ENCODE measurements at regions not wholly inside any gene's neighbourhood (a gene's known extent, or its start where the extent isn't known, plus 50 kb on each side); places are given as distances from the start of the nearest gene placed in this dataset.
A peak's percentile ranks its signal among the peaks of the same experiment; 100 is the strongest.

DNA sequence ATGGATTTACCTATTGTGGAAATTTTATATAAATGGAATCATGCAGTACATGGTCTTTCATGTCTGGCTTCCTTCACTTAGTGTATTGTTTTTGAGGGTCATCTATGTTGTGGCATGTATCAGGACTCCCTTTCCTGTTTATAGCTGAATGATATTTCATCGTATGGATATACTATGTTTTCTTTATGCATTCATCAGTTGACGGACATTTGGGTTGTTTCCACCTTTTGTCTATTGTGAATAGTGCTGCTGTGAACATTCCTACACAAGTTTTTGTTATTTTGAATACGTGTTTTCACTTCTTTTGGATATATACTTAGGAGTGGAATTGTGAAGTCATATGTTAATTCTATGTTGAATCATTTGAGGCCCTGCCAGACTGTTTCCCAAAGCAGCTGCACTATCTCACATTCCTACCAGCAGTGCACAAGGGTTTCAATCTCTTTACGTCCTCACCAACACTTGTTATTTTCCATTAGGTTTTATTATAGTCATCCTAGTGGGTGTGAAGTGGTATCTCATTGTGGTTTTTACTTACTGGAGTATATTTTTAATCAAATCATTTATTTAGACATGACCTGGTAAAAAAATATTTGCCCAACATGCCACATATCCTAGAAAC is 262.7 kb downstream of the DLEU7 start:
- TF ChIP-seq, protein P1, sequence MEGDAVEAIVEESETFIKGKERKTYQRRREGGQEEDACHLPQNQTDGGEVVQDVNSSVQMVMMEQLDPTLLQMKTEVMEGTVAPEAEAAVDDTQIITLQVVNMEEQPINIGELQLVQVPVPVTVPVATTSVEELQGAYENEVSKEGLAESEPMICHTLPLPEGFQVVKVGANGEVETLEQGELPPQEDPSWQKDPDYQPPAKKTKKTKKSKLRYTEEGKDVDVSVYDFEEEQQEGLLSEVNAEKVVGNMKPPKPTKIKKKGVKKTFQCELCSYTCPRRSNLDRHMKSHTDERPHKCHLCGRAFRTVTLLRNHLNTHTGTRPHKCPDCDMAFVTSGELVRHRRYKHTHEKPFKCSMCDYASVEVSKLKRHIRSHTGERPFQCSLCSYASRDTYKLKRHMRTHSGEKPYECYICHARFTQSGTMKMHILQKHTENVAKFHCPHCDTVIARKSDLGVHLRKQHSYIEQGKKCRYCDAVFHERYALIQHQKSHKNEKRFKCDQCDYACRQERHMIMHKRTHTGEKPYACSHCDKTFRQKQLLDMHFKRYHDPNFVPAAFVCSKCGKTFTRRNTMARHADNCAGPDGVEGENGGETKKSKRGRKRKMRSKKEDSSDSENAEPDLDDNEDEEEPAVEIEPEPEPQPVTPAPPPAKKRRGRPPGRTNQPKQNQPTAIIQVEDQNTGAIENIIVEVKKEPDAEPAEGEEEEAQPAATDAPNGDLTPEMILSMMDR (IDR thresholded peaks at IDR 0.05; ENCODE audit: extremely low read depth, low read depth, low read length): peak; percentile 57
- H4K20me1 ChIP-seq (ENCODE audit: insufficient read depth, low read length): no peaks in the 10 kb centered on the region
- DNase-seq (ENCODE audit: insufficient read length, low spot score, missing footprints): no peak
- H3K9me3 ChIP-seq (ENCODE audit: low read depth, low read length): no peaks in the 10 kb centered on the region
- H3K27ac ChIP-seq (ENCODE audit: low read depth, low read length): peak overlapping the region; percentile 57
- H3K79me2 ChIP-seq (ENCODE audit: insufficient read depth, low read length): no peaks in the 10 kb centered on the region
- no peak overlapping the region for H3K4me3 ChIP-seq (ENCODE audit: insufficient read depth, low read length)
- no peaks in the 10 kb centered on the region for H3K27me3 ChIP-seq (ENCODE audit: insufficient read depth, low read length)
- H2AFZ ChIP-seq (ENCODE audit: low read length): no peak overlapping the region
- H3K4me1 ChIP-seq (ENCODE audit: insufficient read depth, low read length): peaks cover 17% of the 10 kb centered on the region
- H3K4me2 ChIP-seq (ENCODE audit: insufficient read depth, low read length): peak overlapping the region; percentile 40
- no peaks in the 10 kb centered on the region for H3K36me3 ChIP-seq (ENCODE audit: insufficient read depth, low read length)

DNA sequence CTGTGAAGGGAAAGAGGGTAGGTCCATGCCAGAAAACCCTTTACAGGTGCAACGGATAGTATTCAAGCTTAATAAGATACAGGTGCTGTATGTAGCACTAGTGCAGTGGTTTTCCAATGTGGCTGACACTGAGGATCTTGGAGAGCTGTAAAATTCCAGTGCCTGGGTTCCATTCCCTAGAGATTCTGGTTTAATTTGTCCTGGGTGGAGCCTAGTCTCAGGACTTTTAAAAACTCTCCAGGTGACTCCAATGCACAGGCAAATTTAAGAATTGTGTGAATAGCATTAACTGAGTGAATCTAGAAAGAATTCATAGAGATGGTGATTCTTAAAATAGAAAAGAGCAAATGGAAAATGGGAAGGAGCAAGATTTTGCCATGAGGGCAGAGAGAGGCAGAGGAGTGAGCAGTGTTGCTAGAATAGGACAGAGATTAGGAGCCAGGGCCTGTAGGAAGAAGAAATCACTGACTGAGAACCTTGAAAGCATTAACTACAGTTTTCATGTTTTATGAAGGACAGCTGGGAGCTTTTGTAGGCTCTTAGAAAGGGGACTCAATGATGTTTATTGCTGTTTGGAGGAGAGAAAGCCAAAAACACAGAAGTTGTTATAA is 261.8 kb downstream of the DLEU7 start:
- H3K27ac ChIP-seq (ENCODE audit: low read depth, low read length): peak overlapping the region; percentile 57
- no peaks in the 10 kb centered on the region for H3K79me2 ChIP-seq (ENCODE audit: insufficient read depth, low read length)
- H4K20me1 ChIP-seq (ENCODE audit: insufficient read depth, low read length): no peaks in the 10 kb centered on the region
- no peak overlapping the region for H3K4me3 ChIP-seq (ENCODE audit: insufficient read depth, low read length)
- H3K4me2 ChIP-seq (ENCODE audit: insufficient read depth, low read length): no peak overlapping the region
- H2AFZ ChIP-seq (ENCODE audit: low read length): no peak overlapping the region
- TF ChIP-seq, protein P1 (IDR thresholded peaks at IDR 0.05; ENCODE audit: extremely low read depth, low read depth, low read length): no peak
- no peaks in the 10 kb centered on the region for H3K27me3 ChIP-seq (ENCODE audit: insufficient read depth, low read length)
- H3K36me3 ChIP-seq (ENCODE audit: insufficient read depth, low read length): no peaks in the 10 kb centered on the region
- H3K4me1 ChIP-seq (ENCODE audit: insufficient read depth, low read length): peaks cover 15% of the 10 kb centered on the region
- H3K9me3 ChIP-seq (ENCODE audit: low read depth, low read length): no peaks in the 10 kb centered on the region
- no peak for DNase-seq (ENCODE audit: insufficient read length, low spot score, missing footprints)

DNA sequence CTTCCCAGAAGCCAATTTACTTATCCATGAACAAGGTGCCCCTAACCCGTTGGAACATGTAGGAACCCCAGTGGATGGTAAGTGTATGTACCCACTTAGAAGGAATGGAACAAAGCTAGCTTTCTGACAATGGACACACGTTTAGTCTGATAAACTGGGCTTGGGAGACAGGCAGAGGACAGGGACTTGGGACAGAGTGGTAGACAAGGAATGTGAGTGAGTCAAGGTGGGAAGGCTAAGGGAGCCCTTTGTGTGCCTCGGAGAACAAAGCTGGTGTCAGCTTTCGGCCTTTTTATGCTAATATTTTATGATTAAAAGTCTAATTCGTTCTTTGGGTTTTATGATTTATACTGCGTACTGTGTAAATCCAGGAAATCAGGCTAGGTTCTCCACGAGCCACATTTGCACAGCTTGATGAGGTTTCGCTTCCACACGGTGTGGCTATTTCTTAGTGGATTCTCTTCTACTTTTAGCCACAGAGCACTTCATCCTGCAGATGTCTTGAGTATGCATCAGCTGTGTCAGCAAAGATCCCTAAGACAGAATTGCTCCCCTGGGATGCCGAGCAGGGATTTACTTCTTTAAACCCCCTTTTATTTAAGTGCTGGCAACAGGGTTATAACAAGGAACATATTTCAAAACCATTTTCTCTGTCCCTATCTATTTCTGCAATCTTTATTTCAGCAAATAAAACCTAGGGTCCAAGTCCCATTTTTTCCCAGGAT is 258.5 kb downstream of the DLEU7 start:
- Histone ChIP-seq H3K9me3 (ENCODE audit: low read depth, low read length) (no peaks in the 10 kb centered on the region), H4K20me1 (ENCODE audit: insufficient read depth, low read length) (no peaks in the 10 kb centered on the region), H3K79me2 (ENCODE audit: insufficient read depth, low read length) (no peaks in the 10 kb centered on the region), H3K4me2 (ENCODE audit: insufficient read depth, low read length) (no peak overlapping the region), H3K4me1 (ENCODE audit: insufficient read depth, low read length) (peaks cover 45% of the 10 kb centered on the region), H2AFZ (ENCODE audit: low read length) (no peak overlapping the region), H3K4me3 (ENCODE audit: insufficient read depth, low read length) (no peak overlapping the region), H3K27me3 (ENCODE audit: insufficient read depth, low read length) (no peaks in the 10 kb centered on the region), H3K27ac (ENCODE audit: low read depth, low read length) (no peak overlapping the region), H3K36me3 (ENCODE audit: insufficient read depth, low read length) (no peaks in the 10 kb centered on the region)
- TF ChIP-seq, protein P1 (IDR thresholded peaks at IDR 0.05; ENCODE audit: extremely low read depth, low read depth, low read length): no peak
- no peak for DNase-seq (ENCODE audit: insufficient read length, low spot score, missing footprints)

Data from osteoblast (primary cell).